WTC11 (cell line): ENCODE measurements at regions not wholly inside any gene's neighbourhood (a gene's known extent, or its start where the extent isn't known, plus 50 kb on each side); places are given as distances from the start of the nearest gene placed in this dataset.

Experiments used
- ATAC-seq: fragments of 200-7000 bp; cut with Tn5 transposase; 2 replicates; pipeline ENCODE4 v1.10.0; 2021; ENCODE audit warnings: mild to moderate bottlenecking, moderate library complexity
- CTCF ChIA-PET: fragments of 300-600 bp; sonication (Branson Sonifier 250); formaldehyde crosslinking; loops from one replicate; lab custom pipeline; 2021; ENCODE audit warnings: antibody characterized with exemption; lab: Charles Lee
- POLR2A ChIA-PET: fragments of 350-600 bp; sonication (Branson Sonifier 250); formaldehyde crosslinking; loops from one replicate; lab custom pipeline; 2021; ENCODE audit warnings: antibody characterized with exemption; lab: Charles Lee
- DNase-seq: peaks from one replicate; pipeline ENCODE4 v3.0.0; 2021; ENCODE audit warnings: low spot score
- H3K27ac Mint-ChIP-seq: 2 replicates; pipeline ENCODE4 v1.8.0; 2021; ENCODE audit warnings: mixed read lengths
- H3K27me3 Mint-ChIP-seq: 2 replicates; pipeline ENCODE4 v1.8.0; 2021; ENCODE audit warnings: low read depth, mild to moderate bottlenecking, moderate library complexity, mixed read lengths
- H3K36me3 Mint-ChIP-seq: 2 replicates; pipeline ENCODE4 v1.8.0; 2021; ENCODE audit warnings: mixed read lengths
- H3K4me1 Mint-ChIP-seq: 2 replicates; pipeline ENCODE4 v1.8.0; 2022; ENCODE audit warnings: mixed read lengths
- H3K4me3 Mint-ChIP-seq: 2 replicates; pipeline ENCODE4 v1.8.0; 2021; ENCODE audit warnings: mild to moderate bottlenecking, moderate library complexity, mixed read lengths
- H3K9me3 Mint-ChIP-seq: 2 replicates; pipeline ENCODE4 v1.8.0; 2021; ENCODE audit warnings: mixed read lengths
- ARID4B ChIP-seq: sonication (generic); formaldehyde crosslinking; IDR thresholded peaks from 2 replicates; pipeline ENCODE4 v1.8.0; 2023; ENCODE audit warnings: missing genetic modification reagents, mild to moderate bottlenecking, borderline replicate concordance
- ATF2 ChIP-seq: sonication (generic); formaldehyde crosslinking; IDR thresholded peaks from 2 replicates; pipeline ENCODE4 v1.8.1; 2022; ENCODE audit warnings: low read depth, missing genetic modification reagents, borderline replicate concordance
- CREB1 ChIP-seq: sonication (generic); formaldehyde crosslinking; IDR thresholded peaks from 2 replicates; pipeline ENCODE4 v1.8.0; 2023; ENCODE audit warnings: mild to moderate bottlenecking, missing genetic modification reagents
- E2F5 ChIP-seq: sonication (generic); formaldehyde crosslinking; IDR thresholded peaks from 2 replicates; pipeline ENCODE4 v1.8.1; 2022; ENCODE audit warnings: mild to moderate bottlenecking, moderate library complexity, missing genetic modification reagents
- IRF1 ChIP-seq: sonication (generic); formaldehyde crosslinking; IDR thresholded peaks from 2 replicates; pipeline ENCODE4 v1.8.0; 2023; ENCODE audit warnings: missing genetic modification reagents
- MLX ChIP-seq: sonication (generic); formaldehyde crosslinking; IDR thresholded peaks from 2 replicates; pipeline ENCODE4 v1.8.1; 2023; ENCODE audit warnings: mild to moderate bottlenecking, missing genetic modification reagents, moderate library complexity
- SMAD4 ChIP-seq: sonication (generic); formaldehyde crosslinking; IDR thresholded peaks from 2 replicates; pipeline ENCODE4 v1.8.0; 2022; ENCODE audit warnings: mild to moderate bottlenecking, missing genetic modification reagents
- STAT6 ChIP-seq: sonication (generic); formaldehyde crosslinking; conservative IDR thresholded peaks from 2 replicates; pipeline ENCODE4 v1.8.1; 2023; ENCODE audit warnings: mild to moderate bottlenecking, low read depth, missing genetic modification reagents, moderate library complexity
- USF1 ChIP-seq: sonication (generic); formaldehyde crosslinking; IDR thresholded peaks from 2 replicates; pipeline ENCODE4 v1.8.0; 2022; ENCODE audit warnings: mild to moderate bottlenecking, missing genetic modification reagents
- ZNF219 ChIP-seq: sonication (generic); formaldehyde crosslinking; IDR thresholded peaks from 2 replicates; pipeline ENCODE4 v1.8.0; 2023; ENCODE audit warnings: missing genetic modification reagents, mild to moderate bottlenecking, borderline replicate concordance
- ZNF281 ChIP-seq: sonication (generic); formaldehyde crosslinking; IDR thresholded peaks from 2 replicates; pipeline ENCODE4 v1.8.0; 2023; ENCODE audit warnings: mild to moderate bottlenecking, missing genetic modification reagents
- ZNF512 ChIP-seq: sonication (generic); formaldehyde crosslinking; IDR thresholded peaks from 2 replicates; pipeline ENCODE4 v1.8.1; 2022; ENCODE audit warnings: missing genetic modification reagents, borderline replicate concordance
- ZNF532 ChIP-seq: fragments of 250-450 bp; sonication (Bioruptor Pico); IDR thresholded peaks from 2 replicates; pipeline ENCODE4 v1.9.0; 2021; ENCODE audit warnings: mild to moderate bottlenecking, borderline replicate concordance

- TF ChIP-seq ZNF281 (CRISPR knock-in tag), result no peak
- no peak for TF ChIP-seq MLX (CRISPR knock-in tag)
- TF ChIP-seq ATF2 (CRISPR knock-in tag), result no peak
- TF ChIP-seq IRF1 (CRISPR knock-in tag), result no peak
These were observed 65.1 kb upstream of the IL33 start (continued) for GRCh38 chr9:6150483-6150882.

GRCh38 chr9:6149315-6149714, 66.3 kb upstream of the IL33 start:
- H3K36me3 Mint-ChIP-seq, result 0 out of 2 replicates have a peak, but pooled peaks cover 3% of the 10 kb centered on the region
- CTCF ChIA-PET, result no interaction called here
- H3K27ac Mint-ChIP-seq, result no peak overlapping the region
- TF ChIP-seq STAT6 (CRISPR knock-in tag) (no peak), ZNF219 (no peak), ZNF512 (CRISPR knock-in tag) (no peak), CREB1 (no peak), ZNF532 (CRISPR knock-in tag) (no peak), ARID4B (no peak), SMAD4 (CRISPR knock-in tag) (no peak), USF1 (CRISPR knock-in tag) (no peak), E2F5 (CRISPR knock-in tag) (no peak)

More at GRCh38 chr9:6149315-6149714, 66.3 kb upstream of the IL33 start:
- ATAC-seq (no peak), DNase-seq (no peak)
- peaks cover 17% of the 10 kb centered on the region for H3K4me1 Mint-ChIP-seq
- POLR2A ChIA-PET, result no interaction called here
- no peak overlapping the region for H3K4me3 Mint-ChIP-seq
- H3K9me3 Mint-ChIP-seq, result peaks cover 12% of the 10 kb centered on the region
- H3K27me3 Mint-ChIP-seq, result no peaks in the 10 kb centered on the region
